ENCODE measurements at regions not wholly inside any gene's neighbourhood (a gene's known extent, or its start where the extent isn't known, plus 50 kb on each side); places are given as distances from the start of the nearest gene placed in this dataset.

GRCh38 chr14:101118746-101119591 is 215.4 kb upstream of the RTL1 start:
- TF ChIP-seq CTCF (IDR thresholded peaks at IDR 0.05) (no peak), POLR2A (IDR thresholded peaks at IDR 0.05) (no peak)

Data from right lobe of liver (tissue), 4 donors.